Left kidney (tissue), 1 donor: ENCODE measurements at regions not wholly inside any gene's neighbourhood (a gene's known extent, or its start where the extent isn't known, plus 50 kb on each side); places are given as distances from the start of the nearest gene placed in this dataset.
"Not testable (repeated sequence)": the region's sequence is repeated elsewhere in the genome, so short reads cannot be mapped to it uniquely, and the experiment has no call there.

ENCODE experiments used
- DNase-seq: peaks from one replicate; pipeline ENCODE4 v3.0.0-alpha.2; 2013

GRCh38 chr6:90463359-90463758, 123.5 kb downstream of the MAP3K7 start:
- DNase-seq = no peak

GRCh38 chr6:90462102-90462501, 124.8 kb downstream of the MAP3K7 start:
- no peak for DNase-seq

GRCh38 chr6:90461383-90461782, 125.5 kb downstream of the MAP3K7 start:
- DNase-seq = no peak

- DNase-seq = no peak
These were observed 126.8 kb downstream of the MAP3K7 start for GRCh38 chr6:90460051-90460450.

GRCh38 chr6:90459225-90459758, 127.6 kb downstream of the MAP3K7 start:
- DNase-seq = no peak

GRCh38 chr6:90458353-90459224, 128.3 kb downstream of the MAP3K7 start:
- DNase-seq = no peak

GRCh38 chr6:90457867-90458259, 129.0 kb downstream of the MAP3K7 start:
- no peak for DNase-seq

GRCh38 chr6:90456997-90457866, 129.6 kb downstream of the MAP3K7 start:
- not testable (repeated sequence) for DNase-seq

GRCh38 chr6:90456001-90456400, 130.9 kb downstream of the MAP3K7 start:
- DNase-seq = no peak

GRCh38 chr6:90454836-90455427, 131.9 kb downstream of the MAP3K7 start:
- no peak for DNase-seq

GRCh38 chr6:90450268-90450953, 136.5 kb downstream of the MAP3K7 start:
- DNase-seq = no peak

- DNase-seq = no peak
These were observed 137.6 kb downstream of the MAP3K7 start for GRCh38 chr6:90449311-90449710.

GRCh38 chr6:90448836-90449235, 138.0 kb downstream of the MAP3K7 start:
- DNase-seq = peak; percentile 31

GRCh38 chr6:90446164-90446563, 140.7 kb downstream of the MAP3K7 start:
- DNase-seq = no peak

GRCh38 chr6:90445533-90446108, 141.3 kb downstream of the MAP3K7 start:
- DNase-seq = no peak

- DNase-seq = peak; percentile 38
These were observed 142.6 kb downstream of the MAP3K7 start for GRCh38 chr6:90444160-90444714.

- no peak for DNase-seq
These were observed 144.5 kb downstream of the MAP3K7 start for GRCh38 chr6:90442366-90442765.

- no peak for DNase-seq
These were observed 144.1 kb upstream of the BACH2 start for GRCh38 chr6:90440586-90441283.

GRCh38 chr6:90439586-90439985, 142.9 kb upstream of the BACH2 start:
- no peak for DNase-seq

GRCh38 chr6:90436403-90436802, 139.8 kb upstream of the BACH2 start:
- DNase-seq = no peak
